ENCODE measurements at regions not wholly inside any gene's neighbourhood (a gene's known extent, or its start where the extent isn't known, plus 50 kb on each side); places are given as distances from the start of the nearest gene placed in this dataset.

GRCh38 chr7:128167791-128168666 is 73.0 kb upstream of the LEP start:
- no peak for DNase-seq (ENCODE audit: low read depth in 4 of 4, low spot score in 3 of 4)

GRCh38 chr7:128168667-128169210 is 72.3 kb upstream of the LEP start:
- DNase-seq (ENCODE audit: low read depth in 4 of 4, low spot score in 3 of 4) = peak; percentile 50 to 65 (median 60)

DNA sequence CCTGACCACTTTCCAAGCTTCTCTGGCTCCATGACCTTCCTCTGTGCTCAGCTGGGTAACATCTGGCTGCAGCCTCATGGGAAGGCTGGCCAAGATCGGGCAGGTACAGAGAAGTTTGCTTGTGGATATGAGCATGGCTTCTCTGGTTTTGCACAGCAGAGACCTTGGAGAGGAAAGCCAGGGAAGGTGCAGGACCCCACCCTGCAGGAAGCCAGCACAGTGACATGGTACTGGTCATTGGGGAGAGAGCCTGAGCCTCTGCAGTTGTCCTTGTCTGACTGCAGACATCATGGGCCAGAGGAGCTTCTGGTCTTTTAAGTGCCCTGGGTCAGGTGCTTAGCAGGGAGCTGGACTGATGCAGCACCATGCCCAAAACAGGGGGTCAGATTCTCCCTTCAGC is 70.6 kb upstream of the LEP start:
- DNase-seq (ENCODE audit: low read depth in 4 of 4, low spot score in 3 of 4) = no peak

DNA sequence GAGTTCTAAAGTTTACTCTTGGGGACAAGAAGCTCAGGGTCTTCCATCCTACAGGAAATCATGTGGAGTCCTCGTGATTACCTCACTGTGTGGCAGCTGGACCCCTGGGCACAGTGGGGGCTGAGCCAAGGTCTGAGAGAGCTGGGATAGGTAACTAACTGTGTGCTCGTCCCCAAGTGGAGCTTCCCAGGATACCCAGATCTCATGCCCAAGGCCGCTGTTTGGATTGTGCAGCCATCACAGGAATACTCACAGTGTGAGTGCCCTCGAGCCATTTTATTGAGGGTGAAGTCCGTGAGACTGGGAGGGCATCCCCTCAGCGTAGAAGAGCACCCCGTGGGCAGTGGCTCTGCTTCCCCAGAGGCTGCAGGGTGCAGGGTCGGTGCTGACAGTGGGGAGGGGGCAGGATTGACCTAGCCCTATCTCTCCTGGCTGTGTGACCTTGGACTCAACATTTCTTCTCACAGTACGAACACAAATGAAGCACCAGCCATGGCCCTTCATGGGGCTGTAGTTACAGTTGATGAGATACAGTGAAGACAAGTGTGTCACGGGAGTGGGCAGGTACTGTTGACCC is 69.6 kb upstream of the LEP start:
- no peak for DNase-seq (ENCODE audit: low read depth in 4 of 4, low spot score in 3 of 4)

DNA sequence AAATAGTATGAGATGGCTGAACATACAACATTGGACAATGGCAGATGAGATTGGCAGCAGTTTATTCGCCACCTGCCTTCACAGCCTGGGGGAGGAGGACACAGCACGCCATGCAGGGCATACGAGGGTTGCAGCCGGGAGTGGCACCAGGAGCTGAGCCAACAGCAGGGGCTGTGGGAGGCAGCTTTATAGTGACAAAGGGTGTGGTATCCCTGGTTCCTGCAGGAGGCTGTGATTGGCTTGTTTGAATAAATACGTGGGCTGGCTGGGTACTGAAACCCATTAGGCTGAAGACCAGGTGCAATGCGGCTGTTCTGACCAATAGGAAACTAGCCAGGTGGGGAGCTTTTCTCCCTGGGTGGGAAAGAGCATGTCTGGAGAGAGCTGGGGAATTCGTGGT is 68.9 kb upstream of the LEP start:
- no peak for DNase-seq (ENCODE audit: low read depth in 4 of 4, low spot score in 3 of 4)

DNA sequence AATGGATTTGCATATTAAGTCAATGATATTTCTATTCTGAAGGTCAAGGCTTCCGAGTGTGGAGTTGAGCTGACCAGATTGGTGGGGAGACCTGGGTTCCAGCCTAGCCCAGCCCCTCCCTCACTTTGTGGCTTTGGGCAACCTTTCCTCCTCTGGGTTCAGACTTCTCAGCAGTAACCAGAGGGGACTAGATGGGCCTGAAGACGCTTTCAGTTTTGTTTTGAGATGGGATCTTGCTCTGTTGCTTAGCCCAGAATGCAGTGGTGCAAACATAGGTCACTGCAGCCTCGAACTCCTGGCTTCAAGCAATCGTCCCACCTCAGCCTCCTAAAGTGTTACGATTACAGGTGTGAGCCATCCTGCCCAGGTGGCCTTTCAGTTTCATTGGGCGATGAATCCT is 68.1 kb upstream of the LEP start:
- DNase-seq (ENCODE audit: low read depth in 4 of 4, low spot score in 3 of 4) = no peak

DNA sequence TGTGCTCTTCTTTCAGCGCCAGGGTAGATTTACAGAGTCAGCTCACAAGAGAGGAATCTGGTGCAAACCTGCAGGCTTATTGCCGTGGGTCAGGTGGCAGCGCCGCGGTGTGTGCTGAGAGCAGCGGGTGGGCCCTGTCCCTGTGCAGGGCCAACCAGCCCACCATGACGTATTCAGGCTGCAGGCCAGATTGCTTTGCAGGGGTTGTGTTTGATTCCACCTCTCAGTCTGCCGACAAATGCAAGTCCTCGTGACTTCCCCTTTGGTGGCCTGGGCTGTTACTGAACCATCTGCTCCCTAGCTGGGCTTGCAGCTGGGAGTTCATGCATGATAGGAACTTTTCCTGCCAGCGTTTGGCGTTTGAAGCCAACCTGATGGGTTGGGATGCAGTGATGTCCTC is 66.7 kb upstream of the LEP start:
- DNase-seq (ENCODE audit: low read depth in 4 of 4, low spot score in 3 of 4) = no peak

GRCh38 chr7:128176696-128177095 is 64.4 kb upstream of the LEP start:
- DNase-seq (ENCODE audit: low read depth in 4 of 4, low spot score in 3 of 4) = no peak

DNA sequence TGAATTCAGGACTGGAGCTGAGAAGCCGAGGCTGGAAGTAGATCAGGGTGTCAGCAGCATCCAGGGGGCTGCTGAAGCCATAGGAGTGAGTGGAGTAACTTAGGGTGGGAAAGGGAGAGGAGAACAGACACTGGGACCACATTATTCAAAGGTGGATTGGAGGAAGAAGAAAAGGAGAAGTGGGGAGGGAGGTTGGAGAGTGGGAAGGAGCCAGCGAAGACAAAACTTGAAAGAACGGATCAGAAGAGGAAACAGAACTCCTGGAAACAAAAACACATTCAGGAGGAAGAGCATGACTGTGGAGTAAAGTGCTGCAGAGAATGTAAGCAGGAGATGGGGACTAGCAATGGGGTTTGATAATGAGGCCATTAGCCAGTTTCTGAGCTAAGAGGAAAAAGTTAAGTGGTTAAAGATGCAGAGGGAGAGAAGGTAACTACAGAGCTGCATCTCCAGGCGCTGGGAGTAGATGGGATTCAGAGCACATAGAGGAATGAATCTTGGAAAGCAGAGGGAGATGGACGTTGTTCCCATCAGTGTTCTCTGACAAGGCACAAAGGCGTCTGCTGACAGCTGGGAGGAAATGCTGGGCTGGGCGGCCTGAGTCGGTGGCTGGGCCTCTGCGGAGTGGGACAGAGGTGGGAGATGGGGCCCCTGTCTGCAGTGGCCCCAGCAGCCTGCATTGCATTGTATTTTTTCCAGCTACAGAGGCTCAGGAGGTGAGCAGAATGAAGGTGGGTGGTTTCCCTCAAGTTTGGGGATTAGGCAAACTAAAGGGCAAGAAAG is 63.1 kb upstream of the LEP start:
- DNase-seq (ENCODE audit: low read depth in 4 of 4, low spot score in 3 of 4) = no peak

GRCh38 chr7:128178611-128179010 is 62.5 kb upstream of the LEP start:
- DNase-seq (ENCODE audit: low read depth in 4 of 4, low spot score in 3 of 4) = no peak

GRCh38 chr7:128188396-128189230 is 52.5 kb upstream of the LEP start:
- no peak for DNase-seq (ENCODE audit: low read depth in 4 of 4, low spot score in 3 of 4)

GRCh38 chr7:128189231-128189930 is 51.7 kb upstream of the LEP start:
- no peak for DNase-seq (ENCODE audit: low read depth in 4 of 4, low spot score in 3 of 4)

GRCh38 chr7:128190051-128190647 is 50.9 kb upstream of the LEP start:
- no peak for DNase-seq (ENCODE audit: low read depth in 4 of 4, low spot score in 3 of 4)

- no peak for DNase-seq (ENCODE audit: low read depth in 4 of 4, low spot score in 3 of 4)
Measured at GRCh38 chr7:128191136-128191844, 49.8 kb upstream of the LEP start.
